AG09319 (cell line): ENCODE measurements at regions not wholly inside any gene's neighbourhood (a gene's known extent, or its start where the extent isn't known, plus 50 kb on each side); places are given as distances from the start of the nearest gene placed in this dataset.

ENCODE experiments used
- DNase-seq: peaks from one replicate; pipeline ENCODE4 v3.0.0-alpha.2; 2010; ENCODE audit warnings: low read depth; ENCODE audit errors: extremely low read depth
- CTCF ChIP-seq: IDR thresholded peaks from 2 replicates; pipeline ENCODE4 v1.5.1; 2011; ENCODE audit warnings: low read depth, mild to moderate bottlenecking, inconsistent platforms, low read length, moderate library complexity

DNA sequence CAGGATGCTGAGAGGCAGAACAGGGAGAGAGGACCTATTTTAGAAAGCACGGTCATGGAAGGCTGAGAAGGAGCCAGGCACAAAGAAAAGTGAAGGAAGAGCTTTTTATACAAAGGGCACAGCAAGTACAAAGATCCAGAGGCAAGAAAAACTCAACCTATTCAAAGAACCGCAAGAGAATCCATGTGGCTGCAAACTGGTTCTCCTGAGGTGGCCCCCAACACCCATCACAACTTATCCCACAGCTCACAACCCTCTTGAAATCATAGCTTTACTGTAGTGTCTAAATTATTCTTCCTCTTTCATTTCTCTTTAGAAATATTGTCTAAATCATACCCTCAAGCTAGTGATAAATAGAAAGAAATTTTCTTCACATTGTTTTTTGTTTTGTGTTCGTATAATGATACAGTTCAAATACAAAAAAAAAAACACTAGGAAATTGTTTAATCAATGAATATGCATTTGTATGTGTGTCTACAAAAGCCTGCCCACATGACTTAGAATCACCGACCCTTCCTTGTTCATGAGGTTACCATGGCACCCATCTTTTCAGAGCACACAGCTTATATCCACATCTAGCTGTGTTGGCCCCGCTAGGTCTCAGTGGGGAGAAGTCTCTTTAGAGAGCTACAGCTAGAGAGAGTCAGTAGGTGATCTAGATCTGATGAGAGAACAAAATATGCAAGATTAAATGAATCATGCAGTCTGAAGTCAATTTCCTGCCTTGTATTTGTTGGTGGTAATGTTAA, 126.9 kb upstream of the DCLK2 start:
- TF ChIP-seq CTCF: no peak
- no peak for DNase-seq

DNA sequence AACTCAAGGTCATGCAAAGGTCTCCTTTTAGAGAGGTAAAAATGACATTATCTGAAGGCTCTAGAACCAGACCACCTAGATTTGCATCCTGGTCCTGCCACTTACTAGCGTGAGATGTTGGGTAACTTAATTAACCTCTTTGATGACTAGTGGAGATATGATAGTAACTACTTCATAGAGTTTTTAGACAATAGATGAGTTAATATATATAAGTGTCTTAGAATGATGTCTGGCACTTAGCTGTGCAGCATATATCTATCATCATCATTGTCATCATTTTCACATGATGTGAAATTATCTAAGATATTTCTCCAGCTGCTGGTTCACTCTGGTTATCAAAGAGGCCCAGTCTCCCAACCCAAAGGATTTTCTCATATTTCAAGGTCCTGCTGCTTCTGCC, 126.1 kb upstream of the DCLK2 start:
- DNase-seq: no peak

GRCh38 chr4:149952716-149953115, 125.5 kb upstream of the DCLK2 start:
- no peak for TF ChIP-seq CTCF
- DNase-seq: no peak

More for the DNA sequence above, 126.1 kb upstream of the DCLK2 start:
- TF ChIP-seq CTCF: no peak

DNA sequence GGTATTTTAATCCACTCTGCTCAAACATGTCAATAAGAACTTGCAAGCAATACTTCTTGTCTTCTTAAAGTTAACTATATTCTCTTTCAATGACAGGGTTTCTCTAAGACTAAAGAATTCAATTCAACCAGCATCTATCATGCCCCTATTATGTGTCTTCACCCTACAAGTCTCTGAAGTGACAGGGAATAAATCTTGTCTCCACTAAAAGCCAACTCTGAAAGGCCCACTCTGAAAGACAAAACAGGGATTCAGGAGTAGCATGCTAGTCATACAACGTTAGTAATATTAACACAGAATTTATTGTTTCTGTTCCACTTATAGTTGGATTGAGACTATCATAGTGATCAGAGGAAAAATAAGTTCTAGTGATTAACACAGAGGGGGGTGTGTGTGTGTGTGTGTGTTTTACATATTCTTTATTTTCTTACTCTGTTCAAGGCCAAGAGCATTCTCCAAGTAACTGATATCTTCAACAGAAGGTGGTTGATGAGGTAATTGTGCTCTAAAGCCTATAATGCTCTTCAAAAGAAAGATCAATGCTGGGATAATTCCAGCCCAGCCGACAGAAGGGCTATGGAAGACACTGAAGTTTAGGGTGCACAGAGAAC, 122.4 kb upstream of the DCLK2 start:
- no peak for DNase-seq
- no peak for TF ChIP-seq CTCF

GRCh38 chr4:149956678-149957077, 121.6 kb upstream of the DCLK2 start:
- DNase-seq: no peak
- TF ChIP-seq CTCF: no peak

GRCh38 chr4:149961876-149962597, 116.2 kb upstream of the DCLK2 start:
- TF ChIP-seq CTCF: no peak
- peak; percentile 15 for DNase-seq
